ENCODE measurements at regions not wholly inside any gene's neighbourhood (a gene's known extent, or its start where the extent isn't known, plus 50 kb on each side); places are given as distances from the start of the nearest gene placed in this dataset.

GRCh38 chr12:130017591-130018449, 114.0 kb upstream of the TMEM132D start:
- DNase-seq (ENCODE audit: low spot score) = peak; percentile 70

GRCh38 chr12:130018614-130019013, 114.8 kb upstream of the TMEM132D start:
- no peak for DNase-seq (ENCODE audit: low spot score)

- no peak for DNase-seq (ENCODE audit: low spot score)
Measured at GRCh38 chr12:130026608-130027176, 122.9 kb upstream of the TMEM132D start.

- DNase-seq (ENCODE audit: low spot score) = no peak
Measured at GRCh38 chr12:130027798-130028197, 124.0 kb upstream of the TMEM132D start.

- DNase-seq (ENCODE audit: low spot score) = no peak
Measured at GRCh38 chr12:130029151-130029550, 125.3 kb upstream of the TMEM132D start.

- DNase-seq (ENCODE audit: low spot score) = no peak
Measured at GRCh38 chr12:130031041-130031440, 127.2 kb upstream of the TMEM132D start.

GRCh38 chr12:130031571-130032189, 127.9 kb upstream of the TMEM132D start:
- DNase-seq (ENCODE audit: low spot score) = peak; percentile 26

- no peak for DNase-seq (ENCODE audit: low spot score)
Measured at GRCh38 chr12:130041983-130042812, 120.1 kb upstream of the FZD10 start.

GRCh38 chr12:130043685-130044406, 118.4 kb upstream of the FZD10 start:
- no peak for DNase-seq (ENCODE audit: low spot score)

- peak; percentile 32 for DNase-seq (ENCODE audit: low spot score)
Measured at GRCh38 chr12:130044991-130045621, 117.2 kb upstream of the FZD10 start.

GRCh38 chr12:130049666-130050065, 112.6 kb upstream of the FZD10 start:
- no peak for DNase-seq (ENCODE audit: low spot score)

- no peak for DNase-seq (ENCODE audit: low spot score)
Measured at GRCh38 chr12:130051900-130052299, 110.4 kb upstream of the FZD10 start.

GRCh38 chr12:130053651-130054069, 108.6 kb upstream of the FZD10 start:
- peak; percentile 14 for DNase-seq (ENCODE audit: low spot score)

GRCh38 chr12:130054803-130055202, 107.5 kb upstream of the FZD10 start:
- DNase-seq (ENCODE audit: low spot score) = no peak

GRCh38 chr12:130058926-130059472, 103.3 kb upstream of the FZD10 start:
- no peak for DNase-seq (ENCODE audit: low spot score)

GRCh38 chr12:130063866-130064265, 98.4 kb upstream of the FZD10 start:
- DNase-seq (ENCODE audit: low spot score) = no peak

GRCh38 chr12:130064999-130065398, 97.3 kb upstream of the FZD10 start:
- DNase-seq (ENCODE audit: low spot score) = no peak

GRCh38 chr12:130066742-130067141, 95.5 kb upstream of the FZD10 start:
- no peak for DNase-seq (ENCODE audit: low spot score)

GRCh38 chr12:130068741-130069140, 93.5 kb upstream of the FZD10 start:
- no peak for DNase-seq (ENCODE audit: low spot score)

GRCh38 chr12:130070126-130070611, 92.1 kb upstream of the FZD10 start:
- DNase-seq (ENCODE audit: low spot score) = peak; percentile 81

GRCh38 chr12:130073721-130074120, 88.5 kb upstream of the FZD10 start:
- DNase-seq (ENCODE audit: low spot score) = no peak

All from pons (tissue), 1 donor.